CD14-positive monocyte (primary cell): ENCODE measurements at regions not wholly inside any gene's neighbourhood (a gene's known extent, or its start where the extent isn't known, plus 50 kb on each side); places are given as distances from the start of the nearest gene placed in this dataset.

ENCODE experiments used
- DNase-seq, 3 donors: peaks; one replicate each; pipeline ENCODE4 v3.0.0-alpha.2; 2011 to 2022
- H2AFZ ChIP-seq: 2 replicates; pipeline ENCODE4 v1.6.0; 2012; ENCODE audit warnings: mild to moderate bottlenecking, low read depth, low read length, inconsistent platforms; ENCODE audit not compliant: insufficient read depth, poor library complexity, severe bottlenecking
- H3K27ac ChIP-seq, 2 donors: 1 replicate in 1 of 2; 2 replicates in 1 of 2; pipeline ENCODE4 v1.5.1; 2012 to 2013; ENCODE audit warnings: low read length in 2 of 2, control low read depth in 1 of 2, inconsistent platforms in 1 of 2, low read depth in 1 of 2, mild to moderate bottlenecking in 1 of 2
- H3K27me3 ChIP-seq, 2 donors: one replicate each; pipeline versions ENCODE4 v1.6.0 to v1.6.1; 2011 to 2013; ENCODE audit warnings: low read length in 2 of 2; ENCODE audit not compliant: control insufficient read depth in 2 of 2, insufficient read depth in 2 of 2
- H3K36me3 ChIP-seq, 2 donors: replicated peaks in 1 of 2; 1 replicate in 1 of 2; 2 replicates in 1 of 2; pipeline versions ENCODE4 v1.5.1 to v1.6.1; 2012 to 2013; ENCODE audit warnings: low read length in 2 of 2, control low read depth in 1 of 2, inconsistent platforms in 1 of 2, mild to moderate bottlenecking in 1 of 2; ENCODE audit not compliant: insufficient read depth in 2 of 2, control insufficient read depth in 1 of 2
- H3K4me1 ChIP-seq, 2 donors: 1 replicate in 1 of 2; 2 replicates in 1 of 2; pipeline versions ENCODE4 v1.5.1 to v1.6.1; 2012 to 2013; ENCODE audit warnings: low read length in 2 of 2, control low read depth in 1 of 2, inconsistent platforms in 1 of 2, mild to moderate bottlenecking in 1 of 2, moderate library complexity in 1 of 2; ENCODE audit not compliant: insufficient read depth in 2 of 2, control insufficient read depth in 1 of 2
- H3K4me2 ChIP-seq: replicated peaks from 2 replicates; pipeline ENCODE3; 2012; ENCODE audit warnings: low read length, moderate library complexity, mild to moderate bottlenecking; ENCODE audit not compliant: poor library complexity, severe bottlenecking; ENCODE audit errors: extremely low read depth
- H3K4me3 ChIP-seq, 3 experiments: fragments of 200-600 bp in 1 of 3; sonication (generic) in 1 of 3; replicated peaks in 1 of 3; 1 replicate in 2 of 3; 2 replicates in 1 of 3; pipeline ENCODE4 v1.5.1; 2011 to 2013; ENCODE audit warnings: low read length in 3 of 3, mild to moderate bottlenecking in 3 of 3, control low read depth in 2 of 3, low read depth in 2 of 3, inconsistent platforms in 1 of 3, moderate library complexity in 1 of 3
- H3K79me2 ChIP-seq: 2 replicates; pipeline ENCODE4 v1.6.0; 2012; ENCODE audit warnings: mild to moderate bottlenecking, control low read depth, inconsistent platforms, low read length, moderate library complexity; ENCODE audit not compliant: insufficient read depth
- H3K9ac ChIP-seq: 2 replicates; pipeline ENCODE4 v1.6.0; 2017; ENCODE audit warnings: low read length, mild to moderate bottlenecking; ENCODE audit not compliant: insufficient read depth, poor library complexity, severe bottlenecking
- H3K9me3 ChIP-seq, 2 donors: replicated peaks in 1 of 2; 1 replicate in 1 of 2; 2 replicates in 1 of 2; pipeline versions ENCODE4 v1.5.1 to v1.6.1; 2012 to 2013; ENCODE audit warnings: low read length in 2 of 2, control low read depth in 1 of 2; ENCODE audit not compliant: control insufficient read depth in 1 of 2, insufficient read depth in 1 of 2
- H4K20me1 ChIP-seq: 2 replicates; pipeline ENCODE4 v1.6.0; 2012; ENCODE audit warnings: mild to moderate bottlenecking, low read length, control low read depth, moderate library complexity; ENCODE audit not compliant: insufficient read depth
- H3K27ac Mint-ChIP-seq, 7 donors: one replicate each; pipeline ENCODE4 v1.8.0; 2020; ENCODE audit warnings: mild to moderate bottlenecking in 7 of 7, mixed read lengths in 7 of 7, moderate library complexity in 6 of 7, inconsistent platforms in 2 of 7
- H3K27me3 Mint-ChIP-seq, 3 donors: one replicate each; pipeline ENCODE4 v1.8.0; 2021 to 2022; ENCODE audit warnings: low read depth in 3 of 3, mild to moderate bottlenecking in 3 of 3, mixed read lengths in 3 of 3, moderate library complexity in 3 of 3, inconsistent platforms in 1 of 3
- H3K36me3 Mint-ChIP-seq, 2 donors: one replicate each; pipeline ENCODE4 v1.8.0; 2020; ENCODE audit warnings: mixed read lengths in 2 of 2, inconsistent platforms in 1 of 2, mild to moderate bottlenecking in 1 of 2
- H3K4me1 Mint-ChIP-seq: one replicate; pipeline ENCODE4 v1.8.0; 2020; ENCODE audit warnings: mild to moderate bottlenecking, mixed read lengths
- H3K4me3 Mint-ChIP-seq, 2 donors: one replicate each; pipeline ENCODE4 v1.8.0; 2020; ENCODE audit warnings: mild to moderate bottlenecking in 2 of 2, mixed read lengths in 2 of 2, moderate library complexity in 1 of 2
- H3K9me3 Mint-ChIP-seq, 7 donors: one replicate each; pipeline ENCODE4 v1.8.0; 2020 to 2022; ENCODE audit warnings: mixed read lengths in 7 of 7, mild to moderate bottlenecking in 6 of 7, moderate library complexity in 6 of 7, inconsistent platforms in 2 of 7
- CTCF ChIP-seq: fragments of 200-600 bp; IDR thresholded peaks from one replicate; pipeline ENCODE4 v1.8.0; 2022; ENCODE audit warnings: antibody characterized with exemption, mild to moderate bottlenecking
- WGBS: methylation state at CpG from one replicate; pipeline ENCODE4 v1.1.5; 2013; ENCODE audit warnings: missing lambda C conversion rate; ENCODE audit not compliant: insufficient coverage; 5-methylcytosine and 5-hydroxymethylcytosine counted together
- intact Hi-C, 2 donors: fragments of 100-400 bp; cut with micrococcal nuclease; formaldehyde crosslinking; loops; one replicate each; pipeline versions ENCODE4 v1.15.0 to v1.15.1; 2023

DNA sequence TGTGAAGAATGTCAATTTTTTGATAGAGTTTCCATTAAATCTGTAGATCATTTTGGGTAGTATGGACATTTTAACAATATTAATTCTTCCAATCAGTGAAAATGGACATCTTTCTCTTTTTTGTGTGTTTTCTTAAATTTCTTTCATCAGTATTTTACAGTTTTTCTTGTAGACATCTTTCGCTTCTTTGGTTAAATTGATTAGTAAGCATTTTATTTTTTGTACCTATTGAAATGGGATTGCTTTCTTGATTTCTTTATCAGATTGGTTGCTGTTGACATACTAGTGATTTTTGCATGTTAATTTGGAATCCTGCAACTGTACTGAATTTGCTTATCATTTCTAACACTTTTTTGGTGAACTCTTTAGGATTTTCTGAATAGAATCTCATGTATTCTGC lies 683.2 kb upstream of the NCAM2 start:
- no peak overlapping the region for H3K27ac Mint-ChIP-seq

GRCh38 chr21:20329636-20330035 lies 668.6 kb upstream of the NCAM2 start:
- no peak overlapping the region for H3K4me2 ChIP-seq
- WGBS: no CpG with 5 or more reads among the region's 6 CpGs
- H3K36me3 ChIP-seq: no peaks in the 10 kb centered on the region
- no peaks in the 10 kb centered on the region for H3K27me3 ChIP-seq
- no peak overlapping the region for H2AFZ ChIP-seq
- Mint-ChIP-seq H3K9me3 (peaks cover 8 to 23% (median 11%) of the 10 kb centered on the region in 7 donors), H3K27me3 (no peaks in the 10 kb centered on the region), H3K36me3 (no peaks in the 10 kb centered on the region), H3K4me3 (no peak overlapping the region), H3K27ac (no peak overlapping the region), H3K4me1 (no peaks in the 10 kb centered on the region)
- intact Hi-C loops: no loop called here
- H3K4me3 ChIP-seq: no peak overlapping the region
- no peak for DNase-seq
- H3K9me3 ChIP-seq: peaks cover 5 to 13% of the 10 kb centered on the region in 2 donors
- no peak for TF ChIP-seq CTCF
- no peaks in the 10 kb centered on the region for H4K20me1 ChIP-seq
- H3K9ac ChIP-seq: no peak overlapping the region
- no peak overlapping the region for H3K27ac ChIP-seq
- no peaks in the 10 kb centered on the region for H3K4me1 ChIP-seq
- no peaks in the 10 kb centered on the region for H3K79me2 ChIP-seq

More for the DNA sequence above, 683.2 kb upstream of the NCAM2 start:
- Histone ChIP-seq H3K79me2 (no peaks in the 10 kb centered on the region), H3K27ac (no peak overlapping the region), H3K4me1 (peaks cover 0 to 5% of the 10 kb centered on the region in 2 donors), H4K20me1 (no peaks in the 10 kb centered on the region), H2AFZ (no peak overlapping the region), H3K27me3 (no peaks in the 10 kb centered on the region), H3K36me3 (no peaks in the 10 kb centered on the region), H3K4me3 (no peak overlapping the region), H3K4me2 (no peak overlapping the region), H3K9me3 (peaks cover 3 to 14% of the 10 kb centered on the region in 2 donors), H3K9ac (no peak overlapping the region)
- Mint-ChIP-seq H3K27me3 (no peaks in the 10 kb centered on the region), H3K4me1 (peaks cover 13% of the 10 kb centered on the region), H3K36me3 (no peaks in the 10 kb centered on the region), H3K9me3 (peaks cover 0 to 25% (median 11%) of the 10 kb centered on the region in 7 donors), H3K4me3 (no peak overlapping the region)
- intact Hi-C loops: no loop called here
- DNase-seq: no peak
- no peak for TF ChIP-seq CTCF
- no CpG with 5 or more reads among the region's 1 CpG for WGBS
